ENCODE measurements at regions not wholly inside any gene's neighbourhood (a gene's known extent, or its start where the extent isn't known, plus 50 kb on each side); places are given as distances from the start of the nearest gene placed in this dataset.
"Not testable (repeated sequence)": the region's sequence is repeated elsewhere in the genome, so short reads cannot be mapped to it uniquely, and the experiment has no call there.

DNA sequence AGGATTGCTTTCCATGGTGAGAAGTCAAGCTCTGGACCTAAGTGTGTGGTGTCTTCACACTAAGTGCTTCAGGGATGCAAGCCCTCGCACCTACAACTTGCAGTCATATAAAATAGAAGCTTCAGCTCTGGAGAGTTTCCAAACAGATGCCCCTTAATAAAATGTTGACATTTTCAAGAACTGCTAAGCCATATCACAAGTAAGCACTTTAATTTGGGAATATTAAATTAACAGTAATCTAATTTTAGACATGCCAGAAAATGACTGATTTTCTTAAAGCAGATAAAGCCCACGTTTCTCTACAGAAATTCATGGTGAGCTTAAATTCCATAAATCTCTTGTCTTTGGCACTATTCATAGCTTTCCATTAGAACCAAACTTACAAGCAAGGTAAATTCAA, 600.1 kb upstream of the FLRT2 start:
- no peak for DNase-seq (ENCODE audit: insufficient read length)
- TF ChIP-seq TAF1 (IDR thresholded peaks at IDR 0.05; ENCODE audit: borderline replicate concordance, low read depth, low read length) (no peak), POLR2A (IDR thresholded peaks at IDR 0.05; ENCODE audit: low read depth, low read length) (no peak), POLR2AphosphoS5 (IDR thresholded peaks at IDR 0.05; ENCODE audit: low read depth, low read length) (no peak)
- no peak for FAIRE-seq

GRCh38 chr14:84937016-84937415, 592.9 kb upstream of the FLRT2 start:
- DNase-seq (ENCODE audit: insufficient read length) (no peak), FAIRE-seq (no peak)
- TF ChIP-seq POLR2A (IDR thresholded peaks at IDR 0.05; ENCODE audit: low read depth, low read length) (no peak), TAF1 (IDR thresholded peaks at IDR 0.05; ENCODE audit: borderline replicate concordance, low read depth, low read length) (no peak), POLR2AphosphoS5 (IDR thresholded peaks at IDR 0.05; ENCODE audit: low read depth, low read length) (no peak)

DNA sequence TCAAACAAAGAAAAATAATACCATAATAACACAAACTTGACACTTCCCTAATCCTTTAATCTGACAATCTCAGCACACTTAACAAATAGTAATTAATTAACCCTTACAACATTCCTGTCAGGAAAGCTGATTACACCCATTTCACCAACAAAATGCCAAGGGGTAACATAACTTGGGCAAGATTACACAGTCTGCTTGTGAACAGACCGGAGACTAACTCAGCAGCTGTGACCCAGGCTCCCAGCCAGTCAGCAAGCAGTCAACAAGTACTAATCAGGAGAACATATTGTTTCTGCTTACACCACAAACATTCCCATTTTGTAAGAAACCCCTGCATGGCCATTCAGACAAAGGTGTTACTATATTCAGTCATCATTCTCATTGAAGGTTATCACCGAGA, 592.5 kb upstream of the FLRT2 start:
- TF ChIP-seq POLR2A (IDR thresholded peaks at IDR 0.05; ENCODE audit: low read depth, low read length) (no peak), POLR2AphosphoS5 (IDR thresholded peaks at IDR 0.05; ENCODE audit: low read depth, low read length) (no peak), TAF1 (IDR thresholded peaks at IDR 0.05; ENCODE audit: borderline replicate concordance, low read depth, low read length) (no peak)
- DNase-seq (ENCODE audit: insufficient read length) (no peak), FAIRE-seq (no peak)

DNA sequence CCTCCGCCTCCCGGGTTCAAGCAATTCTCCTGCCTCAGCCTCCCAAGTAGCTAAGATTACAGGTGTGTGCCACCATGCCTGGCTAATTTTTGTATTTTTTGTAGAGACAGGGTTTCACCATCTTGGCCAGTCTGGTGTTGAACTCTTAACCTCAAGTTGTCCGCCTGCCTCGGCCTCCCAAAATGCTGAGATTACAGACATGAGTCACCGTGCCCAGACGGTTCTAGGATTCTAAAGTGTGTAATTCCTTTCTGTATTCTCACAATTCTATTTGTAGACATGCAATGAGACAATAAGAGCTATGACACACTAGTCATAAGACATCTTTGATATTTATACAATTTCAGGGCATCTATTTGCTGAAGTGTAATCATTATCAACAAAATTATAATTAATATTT, 585.0 kb upstream of the FLRT2 start:
- not testable (repeated sequence) for FAIRE-seq; DNase-seq (ENCODE audit: insufficient read length)

GRCh38 chr14:84959851-84960520, 570.0 kb upstream of the FLRT2 start:
- no peak for DNase-seq (ENCODE audit: insufficient read length)
- TF ChIP-seq POLR2A (IDR thresholded peaks at IDR 0.05; ENCODE audit: low read depth, low read length), result no peak
- TF ChIP-seq TAF1 (IDR thresholded peaks at IDR 0.05; ENCODE audit: borderline replicate concordance, low read depth, low read length), result no peak
- TF ChIP-seq POLR2AphosphoS5 (IDR thresholded peaks at IDR 0.05; ENCODE audit: low read depth, low read length), result no peak
- no peak for FAIRE-seq

GRCh38 chr14:84961637-84962036, 568.3 kb upstream of the FLRT2 start:
- no peak for FAIRE-seq
- TF ChIP-seq POLR2AphosphoS5 (IDR thresholded peaks at IDR 0.05; ENCODE audit: low read depth, low read length) (no peak), TAF1 (IDR thresholded peaks at IDR 0.05; ENCODE audit: borderline replicate concordance, low read depth, low read length) (no peak), POLR2A (IDR thresholded peaks at IDR 0.05; ENCODE audit: low read depth, low read length) (no peak)

GRCh38 chr14:84963518-84963917, 566.4 kb upstream of the FLRT2 start:
- no peak for DNase-seq (ENCODE audit: insufficient read length)
- FAIRE-seq, result no peak
- TF ChIP-seq POLR2A (IDR thresholded peaks at IDR 0.05; ENCODE audit: low read depth, low read length), result no peak
- no peak for TF ChIP-seq POLR2AphosphoS5 (IDR thresholded peaks at IDR 0.05; ENCODE audit: low read depth, low read length)
- no peak for TF ChIP-seq TAF1 (IDR thresholded peaks at IDR 0.05; ENCODE audit: borderline replicate concordance, low read depth, low read length)

More at GRCh38 chr14:84961637-84962036, 568.3 kb upstream of the FLRT2 start:
- DNase-seq (ENCODE audit: insufficient read length), result no peak

- FAIRE-seq, result no peak
- TF ChIP-seq POLR2AphosphoS5 (IDR thresholded peaks at IDR 0.05; ENCODE audit: low read depth, low read length) (no peak), POLR2A (IDR thresholded peaks at IDR 0.05; ENCODE audit: low read depth, low read length) (no peak), TAF1 (IDR thresholded peaks at IDR 0.05; ENCODE audit: borderline replicate concordance, low read depth, low read length) (no peak)
- DNase-seq (ENCODE audit: insufficient read length), result no peak
Measured at GRCh38 chr14:84965279-84965678, 564.7 kb upstream of the FLRT2 start.

- no peak for TF ChIP-seq POLR2A (IDR thresholded peaks at IDR 0.05; ENCODE audit: low read depth, low read length)
- TF ChIP-seq TAF1 (IDR thresholded peaks at IDR 0.05; ENCODE audit: borderline replicate concordance, low read depth, low read length), result no peak
- TF ChIP-seq POLR2AphosphoS5 (IDR thresholded peaks at IDR 0.05; ENCODE audit: low read depth, low read length), result no peak
- DNase-seq (ENCODE audit: insufficient read length), result no peak
- no peak for FAIRE-seq
Measured at GRCh38 chr14:84969501-84969900, 560.4 kb upstream of the FLRT2 start.

DNA sequence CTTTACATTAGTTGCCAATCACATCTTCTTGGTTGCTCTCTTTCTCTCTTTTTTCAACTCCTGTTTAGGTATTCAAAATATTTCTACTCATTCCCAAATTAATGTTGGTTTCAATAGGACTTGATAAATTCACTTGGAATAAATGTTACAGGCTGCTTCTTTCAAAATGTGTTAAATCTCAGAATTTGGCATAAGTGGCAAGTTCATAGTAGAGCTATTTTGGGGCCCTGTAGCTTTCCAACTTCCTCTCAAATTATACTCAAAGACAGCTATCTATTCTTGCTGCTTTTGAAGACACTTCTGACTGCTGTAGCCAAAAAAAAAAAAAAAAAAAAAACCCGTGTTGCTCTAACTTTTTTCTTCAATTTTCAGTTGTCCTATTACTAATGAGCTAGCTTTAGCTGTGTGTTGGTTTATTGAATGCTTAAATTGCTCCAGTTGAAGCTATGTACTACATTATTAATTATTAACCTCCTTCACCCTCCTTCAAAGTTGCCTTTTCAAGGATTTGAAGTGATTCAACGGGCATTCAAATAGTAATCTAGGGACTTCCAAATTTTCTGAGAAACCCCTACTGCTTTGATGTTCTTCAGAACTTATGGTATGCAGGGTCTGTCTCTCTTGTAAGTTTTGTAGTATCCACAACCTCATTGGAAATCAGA, 554.6 kb upstream of the FLRT2 start:
- FAIRE-seq (no peak), DNase-seq (ENCODE audit: insufficient read length) (no peak)
- TF ChIP-seq POLR2A (IDR thresholded peaks at IDR 0.05; ENCODE audit: low read depth, low read length), result no peak
- no peak for TF ChIP-seq POLR2AphosphoS5 (IDR thresholded peaks at IDR 0.05; ENCODE audit: low read depth, low read length)
- no peak for TF ChIP-seq TAF1 (IDR thresholded peaks at IDR 0.05; ENCODE audit: borderline replicate concordance, low read depth, low read length)

GRCh38 chr14:84976805-84977204, 553.1 kb upstream of the FLRT2 start:
- DNase-seq (ENCODE audit: insufficient read length), result no peak
- FAIRE-seq, result no peak
- no peak for TF ChIP-seq POLR2AphosphoS5 (IDR thresholded peaks at IDR 0.05; ENCODE audit: low read depth, low read length)
- TF ChIP-seq POLR2A (IDR thresholded peaks at IDR 0.05; ENCODE audit: low read depth, low read length), result no peak
- TF ChIP-seq TAF1 (IDR thresholded peaks at IDR 0.05; ENCODE audit: borderline replicate concordance, low read depth, low read length), result no peak

- no peak for TF ChIP-seq POLR2AphosphoS5 (IDR thresholded peaks at IDR 0.05; ENCODE audit: low read depth, low read length)
- TF ChIP-seq POLR2A (IDR thresholded peaks at IDR 0.05; ENCODE audit: low read depth, low read length), result no peak
- no peak for TF ChIP-seq TAF1 (IDR thresholded peaks at IDR 0.05; ENCODE audit: borderline replicate concordance, low read depth, low read length)
- no peak for DNase-seq (ENCODE audit: insufficient read length)
- no peak for FAIRE-seq
Measured at GRCh38 chr14:84987042-84987441, 542.9 kb upstream of the FLRT2 start.
